ENCODE measurements at regions not wholly inside any gene's neighbourhood (a gene's known extent, or its start where the extent isn't known, plus 50 kb on each side); places are given as distances from the start of the nearest gene placed in this dataset.

DNA sequence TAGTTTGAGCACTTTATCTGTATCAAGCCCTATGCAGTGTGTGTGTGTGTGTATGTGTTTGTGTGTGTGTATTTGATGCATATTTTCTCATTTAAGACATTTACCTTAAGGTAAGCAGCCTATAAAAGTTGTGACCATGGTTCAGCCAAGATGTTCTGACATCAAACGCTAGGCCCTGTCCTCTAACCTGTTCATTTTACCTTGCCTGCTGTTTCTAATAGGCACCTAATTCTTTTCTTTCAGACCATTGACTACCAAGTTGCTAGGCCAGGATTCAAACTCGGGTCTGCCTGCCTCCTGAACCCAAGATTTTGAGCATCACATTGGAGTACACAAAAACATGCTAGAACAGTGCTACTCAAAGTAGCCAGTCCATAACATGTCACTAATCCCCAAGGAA lies 274.5 kb downstream of the PLK2 start:
- no peaks in the 10 kb centered on the region for H3K4me1 ChIP-seq (ENCODE audit: insufficient read depth, low read length)
- no peaks in the 10 kb centered on the region for H4K20me1 ChIP-seq (ENCODE audit: insufficient read depth, low read length)
- no peaks in the 10 kb centered on the region for H3K36me3 ChIP-seq (ENCODE audit: insufficient read depth, low read length)
- H3K9me3 ChIP-seq (ENCODE audit: insufficient read depth, low read length, severe bottlenecking): no peaks in the 10 kb centered on the region
- H3K9ac ChIP-seq (ENCODE audit: low read depth, low read length): no peak overlapping the region
- H3K4me3 ChIP-seq (ENCODE audit: low read depth in 1 of 2, low read length in 2 of 2): no peak overlapping the region
- no peak for DNase-seq
- H3K27me3 ChIP-seq (ENCODE audit: insufficient read depth, low read length, poor library complexity): no peaks in the 10 kb centered on the region
- TF ChIP-seq EZH2 (IDR thresholded peaks at IDR 0.05; ENCODE audit: borderline replicate concordance, low read depth, low read length, severe bottlenecking): no peak
- TF ChIP-seq CTCF (IDR thresholded peaks at IDR 0.05; ENCODE audit: borderline replicate concordance, extremely low read depth, low read length, poor library complexity, severe bottlenecking): no peak
- no peak for ATAC-seq (ENCODE audit: insufficient read depth, low read depth)
- H3K4me2 ChIP-seq (ENCODE audit: insufficient read depth, low read length): no peak overlapping the region
- H3K79me2 ChIP-seq (ENCODE audit: insufficient read depth, low read length): no peaks in the 10 kb centered on the region
- no peak overlapping the region for H2AFZ ChIP-seq (ENCODE audit: low read depth, low read length)
- no peak overlapping the region for H3K27ac ChIP-seq (ENCODE audit: low read length)

- Histone ChIP-seq H3K9ac (ENCODE audit: low read depth, low read length) (no peak overlapping the region), H4K20me1 (ENCODE audit: insufficient read depth, low read length) (no peaks in the 10 kb centered on the region), H3K4me2 (ENCODE audit: insufficient read depth, low read length) (no peak overlapping the region), H3K4me3 (ENCODE audit: low read depth in 1 of 2, low read length in 2 of 2) (no peak overlapping the region), H3K27me3 (ENCODE audit: insufficient read depth, low read length, poor library complexity) (no peaks in the 10 kb centered on the region), H3K27ac (ENCODE audit: low read length) (no peak overlapping the region), H2AFZ (ENCODE audit: low read depth, low read length) (no peak overlapping the region), H3K4me1 (ENCODE audit: insufficient read depth, low read length) (no peaks in the 10 kb centered on the region), H3K36me3 (ENCODE audit: insufficient read depth, low read length) (no peaks in the 10 kb centered on the region), H3K79me2 (ENCODE audit: insufficient read depth, low read length) (no peaks in the 10 kb centered on the region), H3K9me3 (ENCODE audit: insufficient read depth, low read length, severe bottlenecking) (no peaks in the 10 kb centered on the region)
- ATAC-seq (ENCODE audit: insufficient read depth, low read depth) (no peak), DNase-seq (no peak)
- TF ChIP-seq CTCF (IDR thresholded peaks at IDR 0.05; ENCODE audit: borderline replicate concordance, extremely low read depth, low read length, poor library complexity, severe bottlenecking) (no peak), EZH2 (IDR thresholded peaks at IDR 0.05; ENCODE audit: borderline replicate concordance, low read depth, low read length, severe bottlenecking) (no peak)
Observed at GRCh38 chr5:58184910-58185309, 275.0 kb downstream of the PLK2 start.

GRCh38 chr5:58183786-58184085 lies 276.1 kb downstream of the PLK2 start:
- no peak for ATAC-seq (ENCODE audit: insufficient read depth, low read depth)
- Histone ChIP-seq H3K4me1 (ENCODE audit: insufficient read depth, low read length) (no peaks in the 10 kb centered on the region), H3K36me3 (ENCODE audit: insufficient read depth, low read length) (no peaks in the 10 kb centered on the region), H3K9me3 (ENCODE audit: insufficient read depth, low read length, severe bottlenecking) (no peaks in the 10 kb centered on the region), H3K27me3 (ENCODE audit: insufficient read depth, low read length, poor library complexity) (no peaks in the 10 kb centered on the region), H3K4me2 (ENCODE audit: insufficient read depth, low read length) (no peak overlapping the region), H3K9ac (ENCODE audit: low read depth, low read length) (no peak overlapping the region), H3K4me3 (ENCODE audit: low read depth in 1 of 2, low read length in 2 of 2) (no peak overlapping the region), H3K79me2 (ENCODE audit: insufficient read depth, low read length) (no peaks in the 10 kb centered on the region), H3K27ac (ENCODE audit: low read length) (no peak overlapping the region), H4K20me1 (ENCODE audit: insufficient read depth, low read length) (no peaks in the 10 kb centered on the region), H2AFZ (ENCODE audit: low read depth, low read length) (no peak overlapping the region)
- DNase-seq: no peak
- TF ChIP-seq CTCF (IDR thresholded peaks at IDR 0.05; ENCODE audit: borderline replicate concordance, extremely low read depth, low read length, poor library complexity, severe bottlenecking) (no peak), EZH2 (IDR thresholded peaks at IDR 0.05; ENCODE audit: borderline replicate concordance, low read depth, low read length, severe bottlenecking) (no peak)
